ENCODE measurements at regions not wholly inside any gene's neighbourhood (a gene's known extent, or its start where the extent isn't known, plus 50 kb on each side); places are given as distances from the start of the nearest gene placed in this dataset.

- DNase-seq (ENCODE audit: extremely low read depth, low read depth) = no peak
These were observed 420.0 kb downstream of the ADGRL2 start for GRCh38 chr1:82220754-82221153.

GRCh38 chr1:82219841-82220240 lies 419.1 kb downstream of the ADGRL2 start:
- DNase-seq (ENCODE audit: extremely low read depth, low read depth) = no peak

- no peak for DNase-seq (ENCODE audit: extremely low read depth, low read depth)
These were observed 418.1 kb downstream of the ADGRL2 start for GRCh38 chr1:82218846-82219245.

- DNase-seq (ENCODE audit: extremely low read depth, low read depth) = no peak
These were observed 415.1 kb downstream of the ADGRL2 start for GRCh38 chr1:82215853-82216175.

- no peak for DNase-seq (ENCODE audit: extremely low read depth, low read depth)
These were observed 414.5 kb downstream of the ADGRL2 start for GRCh38 chr1:82215056-82215852.

- no peak for DNase-seq (ENCODE audit: extremely low read depth, low read depth)
These were observed 413.9 kb downstream of the ADGRL2 start for GRCh38 chr1:82214606-82215005.

- DNase-seq (ENCODE audit: extremely low read depth, low read depth) = no peak
These were observed 396.9 kb downstream of the ADGRL2 start for GRCh38 chr1:82197606-82198005.

GRCh38 chr1:82195245-82195644 lies 394.5 kb downstream of the ADGRL2 start:
- DNase-seq (ENCODE audit: extremely low read depth, low read depth) = no peak

- no peak for DNase-seq (ENCODE audit: extremely low read depth, low read depth)
These were observed 384.4 kb downstream of the ADGRL2 start for GRCh38 chr1:82185084-82185483.

- no peak for DNase-seq (ENCODE audit: extremely low read depth, low read depth)
These were observed 381.1 kb downstream of the ADGRL2 start for GRCh38 chr1:82181846-82182245.

- no peak for DNase-seq (ENCODE audit: extremely low read depth, low read depth)
These were observed 378.4 kb downstream of the ADGRL2 start for GRCh38 chr1:82179131-82179530.

- DNase-seq (ENCODE audit: extremely low read depth, low read depth) = no peak
These were observed 376.5 kb downstream of the ADGRL2 start for GRCh38 chr1:82177192-82177591.

- no peak for DNase-seq (ENCODE audit: extremely low read depth, low read depth)
These were observed 371.2 kb downstream of the ADGRL2 start for GRCh38 chr1:82171955-82172354.

GRCh38 chr1:82168482-82168881 lies 367.7 kb downstream of the ADGRL2 start:
- no peak for DNase-seq (ENCODE audit: extremely low read depth, low read depth)

- no peak for DNase-seq (ENCODE audit: extremely low read depth, low read depth)
These were observed 364.6 kb downstream of the ADGRL2 start for GRCh38 chr1:82165304-82165703.

GRCh38 chr1:82162486-82163420 lies 362.0 kb downstream of the ADGRL2 start:
- DNase-seq (ENCODE audit: extremely low read depth, low read depth) = no peak

GRCh38 chr1:82161700-82162141 lies 361.0 kb downstream of the ADGRL2 start:
- DNase-seq (ENCODE audit: extremely low read depth, low read depth) = no peak

GRCh38 chr1:82160903-82161302 lies 360.2 kb downstream of the ADGRL2 start:
- no peak for DNase-seq (ENCODE audit: extremely low read depth, low read depth)

GRCh38 chr1:82160036-82160435 lies 359.3 kb downstream of the ADGRL2 start:
- DNase-seq (ENCODE audit: extremely low read depth, low read depth) = no peak

- no peak for DNase-seq (ENCODE audit: extremely low read depth, low read depth)
These were observed 358.2 kb downstream of the ADGRL2 start for GRCh38 chr1:82158981-82159380.

GRCh38 chr1:82154219-82154970 lies 353.7 kb downstream of the ADGRL2 start:
- no peak for DNase-seq (ENCODE audit: extremely low read depth, low read depth)
